Thyroid gland (tissue), 4 donors: ENCODE measurements at regions not wholly inside any gene's neighbourhood (a gene's known extent, or its start where the extent isn't known, plus 50 kb on each side); places are given as distances from the start of the nearest gene placed in this dataset. TPM values are rescaled to one million over a fixed set of nuclear protein-coding genes. Genes with fewer than 3 reads are reported as not detected.
A peak's percentile ranks its signal among the peaks of the same experiment; 100 is the strongest.

Source experiments
- DNase-seq, 2 donors: peaks; one replicate each; pipeline ENCODE4 v3.0.0-alpha.2; 2019
- H3K27ac ChIP-seq, 3 donors: fragments of 200-600 bp; sonication (generic); 1 replicate in 2 of 3; 2 replicates in 1 of 3; pipeline ENCODE4 v1.5.1; 2016 to 2019; ENCODE audit warnings: mild to moderate bottlenecking in 1 of 3, moderate library complexity in 1 of 3
- H3K27me3 ChIP-seq: fragments of 200-600 bp; sonication (generic); one replicate; pipeline ENCODE4 v1.5.1; 2019
- H3K36me3 ChIP-seq, 2 donors: fragments of 200-600 bp; sonication (generic); one replicate each; pipeline ENCODE4 v1.5.1; 2016 to 2019
- H3K4me1 ChIP-seq, 2 donors: fragments of 200-600 bp; sonication (generic); one replicate each; pipeline ENCODE4 v1.5.1; 2017 to 2019
- H3K4me3 ChIP-seq, 3 donors: fragments of 200-600 bp; sonication (generic); replicated peaks in 1 of 3; 1 replicate in 2 of 3; 2 replicates in 1 of 3; pipeline ENCODE4 v1.5.1; 2016; ENCODE audit warnings: mild to moderate bottlenecking in 1 of 3
- H3K9me3 ChIP-seq: fragments of 200-600 bp; sonication (generic); one replicate; pipeline ENCODE4 v1.5.1; 2017
- POLR2A ChIP-seq, 2 donors: fragments of 450-650 bp; IDR thresholded peaks; one replicate each; pipeline ENCODE4 v1.6.1; 2017; ENCODE audit warnings: antibody characterized with exemption in 2 of 2, mild to moderate bottlenecking in 2 of 2, moderate library complexity in 1 of 2
- WGBS, 2 donors: methylation state at CpG; one replicate each; pipeline ENCODE4 v1.1.5; 2017; 5-methylcytosine and 5-hydroxymethylcytosine counted together
- intact Hi-C: fragments of 100-400 bp; cut with DNase I; formaldehyde crosslinking; loops from one replicate; pipeline ENCODE4 v1.15.1; 2023
- small RNA-seq: library from RNA; depleted of rRNA; stranded (forward); fragments of <200 nt; gene quantifications from one replicate; pipeline ENCODE3, GENCODE V24; 2016
- TF ChIP-seq, protein P1 (sequence below), 6 experiments: fragments of 200-600 bp in 3 of 6; fragments of 450-650 bp in 3 of 6; sonication (generic) in 3 of 6; IDR thresholded peaks; one replicate each; pipeline ENCODE4 v1.5.1; 2016 to 2019; ENCODE audit warnings: antibody characterized with exemption in 6 of 6, mild to moderate bottlenecking in 2 of 6, inconsistent platforms in 1 of 6, moderate library complexity in 1 of 6

DNA sequence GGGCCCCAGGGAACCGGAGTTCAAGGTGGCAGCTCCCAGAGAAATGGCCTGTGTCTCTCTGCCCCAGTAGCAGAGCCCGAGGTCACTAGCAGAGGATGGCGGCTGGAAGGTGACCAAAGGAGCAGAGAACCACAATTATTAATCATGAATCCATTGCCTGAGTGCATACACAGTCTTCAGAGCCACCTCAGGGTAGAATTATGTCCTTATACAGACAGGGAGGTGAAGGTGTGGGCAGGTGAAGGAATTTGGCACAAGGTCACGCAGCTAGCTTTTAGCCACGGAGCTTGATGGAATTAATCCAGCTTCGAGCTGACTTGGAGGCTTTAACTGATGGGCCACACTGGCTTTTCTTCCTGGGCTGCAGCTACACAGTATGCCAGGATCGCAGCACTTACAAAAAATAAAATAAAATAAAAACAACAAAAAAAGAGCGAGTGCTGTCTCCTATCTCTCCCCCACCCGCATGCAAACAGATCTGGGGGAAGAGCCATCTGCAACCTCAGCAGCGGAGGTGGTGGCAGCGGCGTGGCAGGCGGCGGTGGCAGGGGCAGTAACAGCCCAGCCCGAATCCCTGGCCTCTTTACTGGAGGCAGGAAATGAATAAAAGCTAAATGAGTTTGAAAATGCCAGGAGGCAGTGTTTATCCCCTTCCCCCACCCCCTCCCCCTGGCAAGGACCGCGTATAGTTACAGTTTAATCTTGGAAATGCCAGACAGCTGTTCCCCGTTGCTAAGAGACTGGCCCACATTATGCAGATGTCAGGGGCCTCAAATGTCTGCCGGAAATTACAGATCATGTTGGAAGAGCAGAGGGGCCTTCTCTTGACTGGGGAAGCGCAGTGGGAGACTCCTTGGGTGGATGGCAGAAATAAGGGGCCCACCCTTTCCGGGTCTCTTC is 93.5 kb downstream of the LRRC74A start:
- H3K4me3 ChIP-seq: no peak overlapping the region
- intact Hi-C loops: loop anchor here (5.0 kb wide), 1 partner anchor 38 kb away; no protein-coding TSS in a partner anchor
- 26 to 36% methylated on average over 19 to 21 of the region's 21 CpGs for WGBS, 2 donors
- H3K27ac ChIP-seq: peak overlapping the region; percentile 87 to 94 (median 87)
- TF ChIP-seq, protein P1, sequence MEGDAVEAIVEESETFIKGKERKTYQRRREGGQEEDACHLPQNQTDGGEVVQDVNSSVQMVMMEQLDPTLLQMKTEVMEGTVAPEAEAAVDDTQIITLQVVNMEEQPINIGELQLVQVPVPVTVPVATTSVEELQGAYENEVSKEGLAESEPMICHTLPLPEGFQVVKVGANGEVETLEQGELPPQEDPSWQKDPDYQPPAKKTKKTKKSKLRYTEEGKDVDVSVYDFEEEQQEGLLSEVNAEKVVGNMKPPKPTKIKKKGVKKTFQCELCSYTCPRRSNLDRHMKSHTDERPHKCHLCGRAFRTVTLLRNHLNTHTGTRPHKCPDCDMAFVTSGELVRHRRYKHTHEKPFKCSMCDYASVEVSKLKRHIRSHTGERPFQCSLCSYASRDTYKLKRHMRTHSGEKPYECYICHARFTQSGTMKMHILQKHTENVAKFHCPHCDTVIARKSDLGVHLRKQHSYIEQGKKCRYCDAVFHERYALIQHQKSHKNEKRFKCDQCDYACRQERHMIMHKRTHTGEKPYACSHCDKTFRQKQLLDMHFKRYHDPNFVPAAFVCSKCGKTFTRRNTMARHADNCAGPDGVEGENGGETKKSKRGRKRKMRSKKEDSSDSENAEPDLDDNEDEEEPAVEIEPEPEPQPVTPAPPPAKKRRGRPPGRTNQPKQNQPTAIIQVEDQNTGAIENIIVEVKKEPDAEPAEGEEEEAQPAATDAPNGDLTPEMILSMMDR (IDR thresholded peaks at IDR 0.05): no peak
- TF ChIP-seq POLR2A (IDR thresholded peaks at IDR 0.05): no peak
- peak; percentile 72 to 73 for DNase-seq
- no peaks in the 10 kb centered on the region for H3K36me3 ChIP-seq
- peaks cover 43 to 63% of the 10 kb centered on the region in 2 donors for H3K4me1 ChIP-seq
- H3K27me3 ChIP-seq: no peaks in the 10 kb centered on the region
- no peaks in the 10 kb centered on the region for H3K9me3 ChIP-seq

Small RNA genes in the stretch of these regions (small RNA-seq; reads per million reads assigned to genes)
- not detected for gene RN7SL356P
